ENCODE measurements at regions not wholly inside any gene's neighbourhood (a gene's known extent, or its start where the extent isn't known, plus 50 kb on each side); places are given as distances from the start of the nearest gene placed in this dataset.

DNA sequence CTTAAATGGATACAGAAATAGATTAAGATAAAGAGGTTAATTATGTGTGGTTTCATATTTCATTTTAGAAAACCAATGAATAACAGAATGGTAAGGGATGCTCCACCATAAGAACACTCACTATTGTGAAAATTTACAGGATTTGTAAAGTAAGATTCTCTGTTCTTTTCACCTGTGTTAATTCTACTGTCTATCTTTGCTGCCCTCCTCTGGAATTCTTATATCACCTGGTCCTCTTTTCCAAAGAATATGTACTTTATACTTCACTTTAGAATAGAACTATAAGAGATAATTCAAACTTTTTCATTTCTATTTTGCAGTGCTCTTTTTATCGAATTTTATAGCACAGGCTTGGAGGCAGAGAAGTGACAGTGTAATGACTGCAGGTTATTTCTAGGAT, 213.4 kb downstream of the LURAP1L start:
- no peak overlapping the region for H4K8ac ChIP-seq (ENCODE audit: low read depth, low read length)
- no peak overlapping the region for H3K27ac ChIP-seq (ENCODE audit: low read depth, low read length)
- H3K14ac ChIP-seq (ENCODE audit: low read length), result no peak overlapping the region
- H3K4me2 ChIP-seq (ENCODE audit: low read length), result no peak overlapping the region
- no CpG with 5 or more reads among the region's 1 CpG for WGBS (ENCODE audit: extremely low coverage, insufficient coverage, insufficient read length)
- no peak overlapping the region for H3K9ac ChIP-seq (ENCODE audit: low read length)
- H4K91ac ChIP-seq (ENCODE audit: low read depth, low read length), result no peak overlapping the region
- H3K79me2 ChIP-seq (ENCODE audit: control insufficient read depth, insufficient read depth, low read length, poor library complexity), result no peaks in the 10 kb centered on the region
- no peaks in the 10 kb centered on the region for H3K4me1 ChIP-seq (ENCODE audit: control insufficient read depth in 1 of 2, insufficient read depth in 2 of 2, low read length in 2 of 2)
- H3K23ac ChIP-seq (ENCODE audit: low read length), result no peak overlapping the region
- H2AK5ac ChIP-seq (ENCODE audit: low read length), result no peak overlapping the region
- no peaks in the 10 kb centered on the region for H3K9me3 ChIP-seq (ENCODE audit: insufficient read depth, low read depth, low read length)
- H3K27me3 ChIP-seq (ENCODE audit: insufficient read depth, low read length), result no peaks in the 10 kb centered on the region
- H2BK12ac ChIP-seq (ENCODE audit: low read length), result no peak overlapping the region
- no peak overlapping the region for H2AFZ ChIP-seq (ENCODE audit: insufficient read depth, low read length, poor library complexity)
- no peak overlapping the region for H4K12ac ChIP-seq (ENCODE audit: low read depth, low read length)
- no peak overlapping the region for H3K4ac ChIP-seq (ENCODE audit: low read depth, low read length)
- no peak overlapping the region for H2BK5ac ChIP-seq (ENCODE audit: low read depth, low read length, poor library complexity)
- no peaks in the 10 kb centered on the region for H3K36me3 ChIP-seq (ENCODE audit: control insufficient read depth in 1 of 2, insufficient read depth in 2 of 2, low read length in 2 of 2)
- no peak overlapping the region for H3K18ac ChIP-seq (ENCODE audit: low read length)
- no peaks in the 10 kb centered on the region for H3K79me1 ChIP-seq (ENCODE audit: low read length)
- H2BK120ac ChIP-seq (ENCODE audit: insufficient read depth, low read length, poor library complexity), result no peak overlapping the region
- no peak overlapping the region for H3K4me3 ChIP-seq (ENCODE audit: low read depth, low read length)
- DNase-seq, result peak in 1 of 2 donors; percentile 25

DNA sequence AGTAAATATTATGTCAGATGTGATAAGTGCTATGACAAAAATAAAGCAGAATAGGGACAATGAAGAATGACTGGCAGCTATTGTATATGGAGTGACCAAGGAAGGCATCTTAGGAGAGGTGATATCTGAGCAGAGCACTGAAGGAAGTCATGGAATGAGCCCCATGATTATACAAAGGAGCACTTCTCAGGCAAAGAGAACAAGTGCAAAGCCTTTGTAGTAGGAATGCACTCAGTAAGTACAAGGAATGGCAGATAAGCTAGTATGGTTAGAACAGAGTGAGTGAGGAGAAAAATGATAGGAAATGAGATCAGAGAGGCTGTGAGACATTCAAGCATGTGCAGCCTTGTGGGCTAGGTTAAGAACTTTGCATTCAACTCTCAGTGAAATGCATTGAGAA, 214.8 kb downstream of the LURAP1L start:
- Histone ChIP-seq H3K9me3 (ENCODE audit: insufficient read depth, low read depth, low read length) (no peaks in the 10 kb centered on the region), H3K27ac (ENCODE audit: low read depth, low read length) (no peak overlapping the region), H2BK120ac (ENCODE audit: insufficient read depth, low read length, poor library complexity) (no peak overlapping the region), H4K8ac (ENCODE audit: low read depth, low read length) (no peak overlapping the region), H3K27me3 (ENCODE audit: insufficient read depth, low read length) (no peaks in the 10 kb centered on the region), H2BK12ac (ENCODE audit: low read length) (no peak overlapping the region), H3K9ac (ENCODE audit: low read length) (no peak overlapping the region), H3K4me1 (ENCODE audit: control insufficient read depth in 1 of 2, insufficient read depth in 2 of 2, low read length in 2 of 2) (no peaks in the 10 kb centered on the region), H3K4me3 (ENCODE audit: low read depth, low read length) (no peak overlapping the region), H2AK5ac (ENCODE audit: low read length) (no peak overlapping the region), H3K79me2 (ENCODE audit: control insufficient read depth, insufficient read depth, low read length, poor library complexity) (no peaks in the 10 kb centered on the region), H3K23ac (ENCODE audit: low read length) (no peak overlapping the region), H3K4ac (ENCODE audit: low read depth, low read length) (no peak overlapping the region), H3K14ac (ENCODE audit: low read length) (no peak overlapping the region), H3K36me3 (ENCODE audit: control insufficient read depth in 1 of 2, insufficient read depth in 2 of 2, low read length in 2 of 2) (no peaks in the 10 kb centered on the region), H3K79me1 (ENCODE audit: low read length) (no peaks in the 10 kb centered on the region), H4K12ac (ENCODE audit: low read depth, low read length) (no peak overlapping the region), H3K4me2 (ENCODE audit: low read length) (no peak overlapping the region), H3K18ac (ENCODE audit: low read length) (no peak overlapping the region), H2AFZ (ENCODE audit: insufficient read depth, low read length, poor library complexity) (no peak overlapping the region), H4K91ac (ENCODE audit: low read depth, low read length) (no peak overlapping the region), H2BK5ac (ENCODE audit: low read depth, low read length, poor library complexity) (no peak overlapping the region)
- no peak for DNase-seq

DNA sequence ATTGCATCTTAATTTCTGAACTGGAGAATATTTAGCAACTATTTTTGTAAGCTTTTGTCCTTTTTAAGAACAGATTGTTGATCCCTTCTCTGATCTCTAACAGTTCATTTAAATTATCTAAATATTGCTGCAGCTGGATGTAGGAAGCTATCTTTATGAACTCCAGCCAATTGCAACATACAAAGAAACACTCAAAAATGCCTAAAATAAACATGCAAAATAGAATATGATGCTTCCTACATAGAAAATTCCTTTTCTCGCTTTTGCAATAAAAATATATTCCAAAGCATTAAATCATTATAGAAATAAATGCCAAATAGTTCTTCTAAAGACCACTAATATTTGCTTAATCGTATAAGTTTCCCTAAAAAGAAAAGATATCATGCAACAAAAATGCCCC, 218.6 kb downstream of the LURAP1L start:
- DNase-seq, result no peak
- H2AK5ac ChIP-seq (ENCODE audit: low read length), result no peak overlapping the region
- no peak overlapping the region for H3K18ac ChIP-seq (ENCODE audit: low read length)
- H3K4me2 ChIP-seq (ENCODE audit: low read length), result no peak overlapping the region
- no peaks in the 10 kb centered on the region for H3K79me2 ChIP-seq (ENCODE audit: control insufficient read depth, insufficient read depth, low read length, poor library complexity)
- no peaks in the 10 kb centered on the region for H3K4me1 ChIP-seq (ENCODE audit: control insufficient read depth in 1 of 2, insufficient read depth in 2 of 2, low read length in 2 of 2)
- no peaks in the 10 kb centered on the region for H3K36me3 ChIP-seq (ENCODE audit: control insufficient read depth in 1 of 2, insufficient read depth in 2 of 2, low read length in 2 of 2)
- no peak overlapping the region for H2BK120ac ChIP-seq (ENCODE audit: insufficient read depth, low read length, poor library complexity)
- no peak overlapping the region for H4K8ac ChIP-seq (ENCODE audit: low read depth, low read length)
- H3K23ac ChIP-seq (ENCODE audit: low read length), result no peak overlapping the region
- no peaks in the 10 kb centered on the region for H3K27me3 ChIP-seq (ENCODE audit: insufficient read depth, low read length)
- no peak overlapping the region for H2BK5ac ChIP-seq (ENCODE audit: low read depth, low read length, poor library complexity)
- no peak overlapping the region for H3K9ac ChIP-seq (ENCODE audit: low read length)
- H3K4me3 ChIP-seq (ENCODE audit: low read depth, low read length), result no peak overlapping the region
- no peak overlapping the region for H4K12ac ChIP-seq (ENCODE audit: low read depth, low read length)
- no peak overlapping the region for H3K27ac ChIP-seq (ENCODE audit: low read depth, low read length)
- H2AFZ ChIP-seq (ENCODE audit: insufficient read depth, low read length, poor library complexity), result no peak overlapping the region
- H3K14ac ChIP-seq (ENCODE audit: low read length), result no peak overlapping the region
- no peak overlapping the region for H4K91ac ChIP-seq (ENCODE audit: low read depth, low read length)
- H3K9me3 ChIP-seq (ENCODE audit: insufficient read depth, low read depth, low read length), result no peaks in the 10 kb centered on the region
- no peak overlapping the region for H3K4ac ChIP-seq (ENCODE audit: low read depth, low read length)
- no CpG with 5 or more reads among the region's 2 CpGs for WGBS (ENCODE audit: extremely low coverage, insufficient coverage, insufficient read length)
- H3K79me1 ChIP-seq (ENCODE audit: low read length), result no peaks in the 10 kb centered on the region
- no peak overlapping the region for H2BK12ac ChIP-seq (ENCODE audit: low read length)

DNA sequence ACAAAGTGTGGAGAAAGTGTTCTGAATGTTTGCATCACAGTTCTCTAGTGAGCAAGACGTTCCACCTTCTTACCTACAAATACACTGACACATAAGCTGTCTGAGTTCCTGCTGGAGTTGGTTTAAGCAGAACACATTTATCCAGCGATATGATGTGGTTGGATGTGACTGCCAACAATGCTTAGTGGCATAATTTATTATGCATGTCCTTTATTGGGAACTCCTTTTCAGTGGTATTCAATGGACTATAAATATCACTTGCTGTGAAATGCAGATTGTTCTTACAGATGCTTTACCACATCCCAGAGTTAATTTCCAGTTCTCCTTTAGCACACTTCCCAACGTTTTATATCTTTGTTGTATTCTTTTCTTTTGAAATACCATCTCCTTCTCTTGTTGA, 222.2 kb downstream of the LURAP1L start:
- Histone ChIP-seq H3K27me3 (ENCODE audit: insufficient read depth, low read length) (no peaks in the 10 kb centered on the region), H4K91ac (ENCODE audit: low read depth, low read length) (no peak overlapping the region), H2BK12ac (ENCODE audit: low read length) (no peak overlapping the region), H2AK5ac (ENCODE audit: low read length) (no peak overlapping the region), H4K12ac (ENCODE audit: low read depth, low read length) (no peak overlapping the region), H3K27ac (ENCODE audit: low read depth, low read length) (no peak overlapping the region), H3K18ac (ENCODE audit: low read length) (no peak overlapping the region), H3K14ac (ENCODE audit: low read length) (no peak overlapping the region), H3K4me3 (ENCODE audit: low read depth, low read length) (no peak overlapping the region), H3K9ac (ENCODE audit: low read length) (no peak overlapping the region), H2AFZ (ENCODE audit: insufficient read depth, low read length, poor library complexity) (no peak overlapping the region), H3K4me2 (ENCODE audit: low read length) (no peak overlapping the region), H3K4ac (ENCODE audit: low read depth, low read length) (no peak overlapping the region), H3K36me3 (ENCODE audit: control insufficient read depth in 1 of 2, insufficient read depth in 2 of 2, low read length in 2 of 2) (no peaks in the 10 kb centered on the region), H3K4me1 (ENCODE audit: control insufficient read depth in 1 of 2, insufficient read depth in 2 of 2, low read length in 2 of 2) (no peaks in the 10 kb centered on the region), H2BK120ac (ENCODE audit: insufficient read depth, low read length, poor library complexity) (no peak overlapping the region), H3K79me2 (ENCODE audit: control insufficient read depth, insufficient read depth, low read length, poor library complexity) (no peaks in the 10 kb centered on the region), H3K23ac (ENCODE audit: low read length) (no peak overlapping the region), H3K79me1 (ENCODE audit: low read length) (no peaks in the 10 kb centered on the region), H4K8ac (ENCODE audit: low read depth, low read length) (no peak overlapping the region), H2BK5ac (ENCODE audit: low read depth, low read length, poor library complexity) (no peak overlapping the region), H3K9me3 (ENCODE audit: insufficient read depth, low read depth, low read length) (no peaks in the 10 kb centered on the region)
- DNase-seq, result no peak
- WGBS (ENCODE audit: extremely low coverage, insufficient coverage, insufficient read length), result no CpG with 5 or more reads among the region's 3 CpGs
